Neural cell (in vitro differentiated cells): ENCODE measurements at regions not wholly inside any gene's neighbourhood (a gene's known extent, or its start where the extent isn't known, plus 50 kb on each side); places are given as distances from the start of the nearest gene placed in this dataset.

Source experiments
- CTCF ChIP-seq: fragments of 450-650 bp; IDR thresholded peaks from 2 replicates; pipeline ENCODE4 v1.5.1; 2014; ENCODE audit warnings: antibody characterized with exemption, mild to moderate bottlenecking, moderate library complexity; ENCODE audit not compliant: poor library complexity, severe bottlenecking
- POLR2AphosphoS5 ChIP-seq: IDR thresholded peaks from 2 replicates; pipeline ENCODE4 v1.6.1; 2012

- TF ChIP-seq POLR2AphosphoS5 = no peak
- no peak for TF ChIP-seq CTCF
Measured at GRCh38 chr12:124392271-124392666, 97.4 kb downstream of the RFLNA start.
